H1 (cell line): ENCODE measurements at regions not wholly inside any gene's neighbourhood (a gene's known extent, or its start where the extent isn't known, plus 50 kb on each side); places are given as distances from the start of the nearest gene placed in this dataset.

Source experiments
- CTCF ChIA-PET: fragments of 300-600 bp; sonication (Branson Sonifier 250); formaldehyde crosslinking; loops from one replicate; lab custom pipeline; 2021; ENCODE audit not compliant: partially characterized antibody; lab: Charles Lee
- POLR2A ChIA-PET: fragments of 300-600 bp; sonication (Branson Sonifier 250); formaldehyde crosslinking; loops from one replicate; lab custom pipeline; 2021; ENCODE audit warnings: inconsistent platforms; ENCODE audit not compliant: partially characterized antibody; lab: Charles Lee
- DNase-seq, 2 experiments: peaks; one replicate each; pipeline versions ENCODE4 v3.0.0 to v3.0.0-alpha.2; 2010 to 2022; ENCODE audit warnings: low spot score in 2 of 2, low read depth in 1 of 2, mixed read lengths in 1 of 2
- FAIRE-seq: peaks from 2 replicates; lab custom pipeline; 2011; peaks lifted over from hg19 to GRCh38; lab: Jason Lieb, UNC
- H2AFZ ChIP-seq: 2 replicates; pipeline ENCODE4 v1.8.1; 2012; ENCODE audit warnings: low read length, inconsistent platforms
- H2AK5ac ChIP-seq: 2 replicates; pipeline ENCODE4 v1.6.1; 2013; ENCODE audit warnings: low read depth, low read length
- H2BK120ac ChIP-seq: replicated peaks from 2 replicates; pipeline ENCODE3; 2013; ENCODE audit warnings: low read depth, low read length, inconsistent platforms
- H2BK12ac ChIP-seq: 2 replicates; pipeline ENCODE4 v1.6.1; 2013; ENCODE audit warnings: low read depth, low read length
- H2BK15ac ChIP-seq: 2 replicates; pipeline ENCODE4 v1.6.1; 2013; ENCODE audit warnings: low read length
- H2BK20ac ChIP-seq: 2 replicates; pipeline ENCODE4 v1.6.1; 2013; ENCODE audit warnings: low read length
- H2BK5ac ChIP-seq: 2 replicates; pipeline ENCODE4 v1.6.1; 2013; ENCODE audit warnings: low read depth, low read length
- H3K14ac ChIP-seq: 2 replicates; pipeline ENCODE4 v1.6.1; 2013; ENCODE audit warnings: inconsistent platforms; ENCODE audit not compliant: insufficient read length
- H3K18ac ChIP-seq: 2 replicates; pipeline ENCODE4 v1.6.1; 2013; ENCODE audit warnings: low read length; ENCODE audit errors: extremely low read depth
- H3K23ac ChIP-seq: 2 replicates; pipeline ENCODE4 v1.6.1; 2013; ENCODE audit warnings: inconsistent platforms; ENCODE audit not compliant: insufficient read length
- H3K23me2 ChIP-seq: 2 replicates; pipeline ENCODE4 v1.6.1; 2013; ENCODE audit warnings: low read depth, low read length
- H3K27ac ChIP-seq: 2 replicates; pipeline ENCODE4 v1.6.1; 2011; ENCODE audit warnings: low read depth, low read length, inconsistent platforms
- H3K27me3 ChIP-seq, 4 experiments: replicated peaks in 1 of 4; 1 replicate in 1 of 4; 2 replicates in 3 of 4; pipeline versions ENCODE4 v1.6.1 to v1.8.1; 2011 to 2013; ENCODE audit warnings: low read length in 3 of 4, mild to moderate bottlenecking in 3 of 4, inconsistent platforms in 2 of 4, mixed read lengths in 2 of 4, moderate library complexity in 1 of 4; ENCODE audit not compliant: control insufficient read depth in 3 of 4, insufficient read depth in 3 of 4; ENCODE audit errors: extremely low read depth in 1 of 4
- H3K36me3 ChIP-seq, 4 experiments: 2 replicates each; pipeline versions ENCODE4 v1.6.1 to v1.8.1; 2011 to 2013; ENCODE audit warnings: mild to moderate bottlenecking in 4 of 4, low read length in 3 of 4, moderate library complexity in 2 of 4, control low read depth in 1 of 4, inconsistent platforms in 1 of 4; ENCODE audit not compliant: insufficient read depth in 4 of 4, control insufficient read depth in 2 of 4
- H3K4ac ChIP-seq: replicated peaks from 2 replicates; pipeline ENCODE3; 2013; ENCODE audit warnings: low read length, low read depth, mixed read lengths, inconsistent platforms; ENCODE audit not compliant: insufficient read length
- H3K4me1 ChIP-seq, 4 experiments: replicated peaks in 1 of 4; 1 replicate in 1 of 4; 2 replicates in 3 of 4; pipeline versions ENCODE4 v1.6.1 to v1.8.1; 2011 to 2013; ENCODE audit warnings: low read length in 3 of 4, inconsistent platforms in 2 of 4, mixed read lengths in 1 of 4; ENCODE audit not compliant: insufficient read depth in 4 of 4, control insufficient read depth in 3 of 4
- H3K4me2 ChIP-seq, 2 experiments: 2 replicates each; pipeline versions ENCODE4 v1.6.1 to v1.8.1; 2011 to 2013; ENCODE audit warnings: low read depth in 2 of 2, low read length in 2 of 2, control low read depth in 1 of 2, inconsistent platforms in 1 of 2, mild to moderate bottlenecking in 1 of 2; ENCODE audit not compliant: insufficient read depth in 1 of 2
- H3K4me3 ChIP-seq, 4 experiments: fragments of 200-600, 300-600 bp in 1 of 4; sonication (generic), shearing (Covaris generic), sonication (Bioruptor Twin) in 1 of 4; 2 replicates each; pipeline versions ENCODE4 v1.5.1 to v1.8.1; 2011 to 2016; ENCODE audit warnings: low read length in 4 of 4, low read depth in 3 of 4, control low read depth in 2 of 4, inconsistent platforms in 2 of 4, mild to moderate bottlenecking in 2 of 4, mixed read lengths in 1 of 4, moderate library complexity in 1 of 4; ENCODE audit not compliant: insufficient read depth in 2 of 4; ENCODE audit errors: extremely low read depth in 1 of 4
- H3K56ac ChIP-seq: replicated peaks from 2 replicates; pipeline ENCODE3; 2013; ENCODE audit warnings: low read depth, mild to moderate bottlenecking, mixed read lengths, low read length, inconsistent platforms; ENCODE audit not compliant: insufficient read length
- H3K79me1 ChIP-seq: 2 replicates; pipeline ENCODE4 v1.6.1; 2013; ENCODE audit warnings: low read depth, low read length, control low read depth
- H3K79me2 ChIP-seq, 2 experiments: 2 replicates each; pipeline versions ENCODE4 v1.6.1 to v1.8.1; 2012 to 2013; ENCODE audit warnings: low read length in 2 of 2, mild to moderate bottlenecking in 2 of 2, inconsistent platforms in 1 of 2; ENCODE audit not compliant: insufficient read depth in 2 of 2, control insufficient read depth in 1 of 2
- H3K9ac ChIP-seq, 4 experiments: replicated peaks in 1 of 4; 1 replicate in 1 of 4; 2 replicates in 3 of 4; pipeline versions ENCODE4 v1.6.1 to v1.8.1; 2011 to 2013; ENCODE audit warnings: low read depth in 3 of 4, low read length in 3 of 4, control low read depth in 2 of 4, mild to moderate bottlenecking in 2 of 4, moderate library complexity in 2 of 4, inconsistent platforms in 1 of 4; ENCODE audit errors: extremely low read depth in 1 of 4
- H3K9me3 ChIP-seq, 2 experiments: 2 replicates each; pipeline versions ENCODE4 v1.6.1 to v1.8.1; 2012 to 2013; ENCODE audit warnings: mild to moderate bottlenecking in 2 of 2, moderate library complexity in 2 of 2, control low read depth in 1 of 2, inconsistent platforms in 1 of 2, low read depth in 1 of 2, low read length in 1 of 2, mixed read lengths in 1 of 2; ENCODE audit not compliant: insufficient read depth in 2 of 2
- H4K20me1 ChIP-seq, 2 experiments: replicated peaks in 1 of 2; 2 replicates each; pipeline versions ENCODE3 to v1.8.1; 2011 to 2013; ENCODE audit warnings: inconsistent platforms in 2 of 2, low read length in 2 of 2, mild to moderate bottlenecking in 1 of 2; ENCODE audit not compliant: insufficient read depth in 2 of 2, control insufficient read depth in 1 of 2
- H4K5ac ChIP-seq: 2 replicates; pipeline ENCODE4 v1.6.1; 2013; ENCODE audit warnings: low read length, low read depth, mixed read lengths, inconsistent platforms; ENCODE audit not compliant: insufficient read length
- H4K8ac ChIP-seq: 2 replicates; pipeline ENCODE4 v1.8.0; 2013; ENCODE audit warnings: mild to moderate bottlenecking, moderate library complexity, low read length, inconsistent platforms; ENCODE audit not compliant: insufficient read depth; ENCODE audit errors: extremely low read depth
- H4K91ac ChIP-seq: replicated peaks from 2 replicates; pipeline ENCODE3; 2013; ENCODE audit warnings: low read length, mixed read lengths, inconsistent platforms; ENCODE audit not compliant: insufficient read length
- CBX5 ChIP-seq: fragments of 300-800, 300-1000 bp; sonication (generic); IDR thresholded peaks from 2 replicates; pipeline ENCODE4 v1.7.1; 2016; ENCODE audit warnings: antibody characterized with exemption, low read length, low read depth
- CBX8 ChIP-seq: fragments of 300-800, 300-1000 bp; sonication (generic); IDR thresholded peaks from 2 replicates; pipeline ENCODE4 v1.7.1; 2016; ENCODE audit warnings: low read depth, low read length, borderline replicate concordance
- CTBP2 ChIP-seq: IDR thresholded peaks from 2 replicates; pipeline ENCODE4 v1.7.0; 2011; ENCODE audit warnings: borderline replicate concordance, mild to moderate bottlenecking, moderate library complexity, mixed read lengths, low read length; ENCODE audit not compliant: insufficient read depth, insufficient read length
- HDAC2 ChIP-seq, 2 experiments: fragments of 300-600 bp in 1 of 2; sonication (generic) in 1 of 2; IDR thresholded peaks; 2 replicates each; pipeline ENCODE4 v1.6.1; 2011 to 2012; ENCODE audit warnings: low read depth in 2 of 2, low read length in 2 of 2, mild to moderate bottlenecking in 2 of 2, moderate library complexity in 2 of 2, borderline replicate concordance in 1 of 2, inconsistent platforms in 1 of 2
- HDAC6 ChIP-seq: IDR thresholded peaks from one replicate; pipeline ENCODE4 v1.7.1; 2012; ENCODE audit warnings: low read depth, mild to moderate bottlenecking, inconsistent platforms, low read length, moderate library complexity
- MAFK ChIP-seq: IDR thresholded peaks from 2 replicates; pipeline ENCODE4 v1.6.1; 2012; ENCODE audit warnings: low read depth, mild to moderate bottlenecking, improper control_type of control experiment, low read length
- POLR2AphosphoS5 ChIP-seq: IDR thresholded peaks from 2 replicates; pipeline ENCODE4 v1.6.1; 2011; ENCODE audit warnings: low read depth, low read length
- SIX5 ChIP-seq: IDR thresholded peaks from 2 replicates; pipeline ENCODE4 v1.6.1; 2011; ENCODE audit warnings: mild to moderate bottlenecking, low read depth, low read length
- SP2 ChIP-seq: IDR thresholded peaks from 2 replicates; pipeline ENCODE4 v1.6.1; 2012; ENCODE audit warnings: mild to moderate bottlenecking, low read length, inconsistent platforms

DNA sequence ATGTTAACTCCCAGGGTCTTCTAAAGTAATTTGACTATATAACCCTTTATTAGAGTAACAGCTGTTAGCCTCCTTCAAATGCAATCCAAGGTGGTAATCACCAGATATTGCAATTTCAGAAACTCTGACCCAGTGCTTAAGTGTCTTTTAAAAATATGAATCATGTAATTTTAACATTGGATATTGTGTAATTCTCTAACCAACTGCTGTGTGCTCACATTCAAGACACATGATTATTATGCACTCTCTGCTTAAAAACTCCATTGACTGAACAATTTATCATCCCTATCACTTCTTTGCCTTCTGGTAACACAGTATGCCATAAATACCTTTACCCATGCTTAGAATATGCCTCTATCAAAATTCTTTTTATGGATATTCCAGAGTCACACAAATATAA is 537.4 kb upstream of the RGS18 start:
- Histone ChIP-seq H3K9ac (no peak overlapping the region), H3K4me1 (no peaks in the 10 kb centered on the region), H4K91ac (no peak overlapping the region)
- no peak for TF ChIP-seq CBX5
- TF ChIP-seq MAFK, result no peak
- no peak for TF ChIP-seq SP2
- no peak for TF ChIP-seq POLR2AphosphoS5
- TF ChIP-seq HDAC2 (IDR thresholded peaks at IDR 0.05; ENCODE audit: borderline replicate concordance in 1 of 2, low read depth in 2 of 2, low read length in 2 of 2), result no peak
- TF ChIP-seq CBX8, result no peak
- TF ChIP-seq HDAC6, result no peak
- TF ChIP-seq CTBP2, result no peak
- no peak for TF ChIP-seq SIX5

More for the DNA sequence above, 537.4 kb upstream of the RGS18 start:
- H3K14ac ChIP-seq, result no peak overlapping the region
- no peak overlapping the region for H3K23ac ChIP-seq
- H2BK15ac ChIP-seq, result no peak overlapping the region
- H3K27ac ChIP-seq, result no peak overlapping the region
- no peak for DNase-seq
- H2BK20ac ChIP-seq, result no peak overlapping the region
- POLR2A ChIA-PET, result no interaction called here
- H3K79me1 ChIP-seq, result no peaks in the 10 kb centered on the region
- H4K8ac ChIP-seq, result no peak overlapping the region
- no peak overlapping the region for H2AFZ ChIP-seq
- CTCF ChIA-PET, result no interaction called here
- no peaks in the 10 kb centered on the region for H4K20me1 ChIP-seq
- H3K79me2 ChIP-seq, result no peaks in the 10 kb centered on the region
- H3K4me3 ChIP-seq, result no peak overlapping the region
- no peak for FAIRE-seq
- no peak overlapping the region for H2BK5ac ChIP-seq
- H3K4ac ChIP-seq, result no peak overlapping the region
- H2BK120ac ChIP-seq, result no peak overlapping the region
- no peaks in the 10 kb centered on the region for H3K27me3 ChIP-seq
- H3K18ac ChIP-seq, result no peak overlapping the region
- H3K9me3 ChIP-seq, result no peaks in the 10 kb centered on the region
- no peak overlapping the region for H3K56ac ChIP-seq
- H3K23me2 ChIP-seq, result no peaks in the 10 kb centered on the region
- H2BK12ac ChIP-seq, result no peak overlapping the region
- H2AK5ac ChIP-seq, result no peak overlapping the region
- H3K36me3 ChIP-seq, result no peaks in the 10 kb centered on the region
- H3K4me2 ChIP-seq, result no peak overlapping the region
- H4K5ac ChIP-seq, result no peak overlapping the region
